ENCODE measurements at regions not wholly inside any gene's neighbourhood (a gene's known extent, or its start where the extent isn't known, plus 50 kb on each side); places are given as distances from the start of the nearest gene placed in this dataset.

- Histone ChIP-seq H2BK20ac (ENCODE audit: low read depth, low read length, poor library complexity, severe bottlenecking) (no peak overlapping the region), H3K9ac (ENCODE audit: extremely low read depth, insufficient read length, low read length) (no peak overlapping the region), H3K79me2 (ENCODE audit: insufficient read depth, low read length) (no peaks in the 10 kb centered on the region), H3K4ac (ENCODE audit: low read depth, low read length) (no peak overlapping the region), H3K23ac (ENCODE audit: insufficient read length, low read depth, low read length) (no peak overlapping the region), H3T11ph (ENCODE audit: low read length) (no peak overlapping the region), H4K5ac (ENCODE audit: insufficient read length, low read depth, low read length) (no peak overlapping the region), H4K8ac (replicated peaks; ENCODE audit: insufficient read length, low read depth, low read length) (no peak overlapping the region), H4K91ac (ENCODE audit: insufficient read length, low read depth, low read length) (no peak overlapping the region), H3K56ac (ENCODE audit: insufficient read length, low read depth, low read length) (no peak overlapping the region), H3K18ac (ENCODE audit: insufficient read length, low read depth, low read length) (no peak overlapping the region), H2AFZ (ENCODE audit: low read length) (no peak overlapping the region), H3K23me2 (ENCODE audit: insufficient read length, low read depth, low read length, poor library complexity, severe bottlenecking) (no peaks in the 10 kb centered on the region), H4K20me1 (ENCODE audit: control insufficient read depth, insufficient read depth, insufficient read length) (no peaks in the 10 kb centered on the region), H2BK15ac (ENCODE audit: low read depth, low read length) (no peak overlapping the region), H2AK5ac (ENCODE audit: insufficient read length, low read length) (no peak overlapping the region), H3K14ac (ENCODE audit: insufficient read depth, low read length) (peak overlapping the region; percentile 21; the same call in 1 of the 2 replicates), H3K4me1 (ENCODE audit: insufficient read depth, low read length) (peaks cover 10% of the 10 kb centered on the region), H3K27ac (ENCODE audit: insufficient read length, low read depth, low read length) (no peak overlapping the region), H3K79me1 (ENCODE audit: insufficient read depth, low read depth, low read length, poor library complexity, severe bottlenecking) (no peaks in the 10 kb centered on the region), H3K27me3 (ENCODE audit: insufficient read depth, low read length) (no peaks in the 10 kb centered on the region), H3K4me2 (ENCODE audit: insufficient read depth, insufficient read length, low read length) (peak overlapping the region; percentile 37), H2BK5ac (ENCODE audit: insufficient read length, low read length) (no peak overlapping the region), H2BK120ac (ENCODE audit: low read depth, low read length, poor library complexity, severe bottlenecking) (no peak overlapping the region), H3K9me3 (ENCODE audit: control insufficient read depth, low read depth, low read length) (no peaks in the 10 kb centered on the region), H2BK12ac (ENCODE audit: insufficient read length, low read depth, low read length) (peak overlapping the region; percentile 22)
- Mint-ChIP-seq H3K27me3 (ENCODE audit: low read depth) (peaks cover 8% of the 10 kb centered on the region), H3K4me1 (peaks cover 47% of the 10 kb centered on the region in 2 experiments), H3K36me3 (ENCODE audit: insufficient read depth in 1 of 3, low read depth in 3 of 3) (no peaks in the 10 kb centered on the region), H3K27ac (peak overlapping the region in 1 of 3 experiments; percentile 16; a peak in 1 of 7 replicates), H3K9me3 (peaks cover 0 to 3% of the 10 kb centered on the region in 2 experiments; a peak in 1 of 5 replicates), H3K4me3 (no peak overlapping the region; a peak in 1 of 5 replicates)
- no CpG with 5 or more reads among the region's 9 CpGs for WGBS (ENCODE audit: extremely low coverage, insufficient read length, low lambda C conversion rate)
- DNase-seq: no peak
- TF ChIP-seq, protein P1, sequence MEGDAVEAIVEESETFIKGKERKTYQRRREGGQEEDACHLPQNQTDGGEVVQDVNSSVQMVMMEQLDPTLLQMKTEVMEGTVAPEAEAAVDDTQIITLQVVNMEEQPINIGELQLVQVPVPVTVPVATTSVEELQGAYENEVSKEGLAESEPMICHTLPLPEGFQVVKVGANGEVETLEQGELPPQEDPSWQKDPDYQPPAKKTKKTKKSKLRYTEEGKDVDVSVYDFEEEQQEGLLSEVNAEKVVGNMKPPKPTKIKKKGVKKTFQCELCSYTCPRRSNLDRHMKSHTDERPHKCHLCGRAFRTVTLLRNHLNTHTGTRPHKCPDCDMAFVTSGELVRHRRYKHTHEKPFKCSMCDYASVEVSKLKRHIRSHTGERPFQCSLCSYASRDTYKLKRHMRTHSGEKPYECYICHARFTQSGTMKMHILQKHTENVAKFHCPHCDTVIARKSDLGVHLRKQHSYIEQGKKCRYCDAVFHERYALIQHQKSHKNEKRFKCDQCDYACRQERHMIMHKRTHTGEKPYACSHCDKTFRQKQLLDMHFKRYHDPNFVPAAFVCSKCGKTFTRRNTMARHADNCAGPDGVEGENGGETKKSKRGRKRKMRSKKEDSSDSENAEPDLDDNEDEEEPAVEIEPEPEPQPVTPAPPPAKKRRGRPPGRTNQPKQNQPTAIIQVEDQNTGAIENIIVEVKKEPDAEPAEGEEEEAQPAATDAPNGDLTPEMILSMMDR (conservative IDR thresholded peaks at IDR 0.05): no peak
These were observed 360.1 kb downstream of the SHQ1 start for GRCh38 chr3:72487946-72488737.

Measured in H9 (cell line).